B cell (primary cell): ENCODE measurements at regions not wholly inside any gene's neighbourhood (a gene's known extent, or its start where the extent isn't known, plus 50 kb on each side); places are given as distances from the start of the nearest gene placed in this dataset.

ENCODE experiments used
- ATAC-seq: fragments of 200-7000 bp; cut with Tn5 transposase; one replicate; pipeline ENCODE4 v1.10.0; 2021; ENCODE audit warnings: low read depth, mild to moderate bottlenecking, moderate number of reproducible peaks, moderate library complexity
- CTCF ChIA-PET: fragments of 350-600 bp; sonication (Branson Sonifier 250); formaldehyde crosslinking; loops from one replicate; lab custom pipeline; 2021; ENCODE audit warnings: antibody characterized with exemption, inconsistent platforms; lab: Charles Lee
- POLR2A ChIA-PET: fragments of 350-600 bp; sonication (Branson Sonifier 250); formaldehyde crosslinking; loops from one replicate; lab custom pipeline; 2021; ENCODE audit warnings: antibody characterized with exemption; lab: Charles Lee
- DNase-seq: peaks from one replicate; pipeline ENCODE4 v3.0.0; 2013
- H2AFZ ChIP-seq: 2 replicates; pipeline ENCODE4 v1.6.1; 2012; ENCODE audit warnings: mild to moderate bottlenecking, low read depth, low read length; ENCODE audit not compliant: insufficient read depth, poor library complexity, severe bottlenecking
- H3K27ac ChIP-seq, 2 donors: 1 replicate in 1 of 2; 2 replicates in 1 of 2; pipeline ENCODE4 v1.5.1; 2012 to 2013; ENCODE audit warnings: low read length in 2 of 2, mild to moderate bottlenecking in 2 of 2, moderate library complexity in 1 of 2
- H3K27me3 ChIP-seq, 4 experiments: fragments of 200-600 bp in 1 of 4; sonication (generic) in 1 of 4; replicated peaks in 1 of 4; 1 replicate in 2 of 4; 2 replicates in 2 of 4; pipeline versions ENCODE4 v1.6.1 to v1.7.0; 2013 to 2016; ENCODE audit warnings: low read length in 3 of 4, mild to moderate bottlenecking in 2 of 4, mixed read lengths in 1 of 4, moderate library complexity in 1 of 4; ENCODE audit not compliant: insufficient read depth in 4 of 4, control insufficient read depth in 3 of 4; ENCODE audit errors: control extremely low read depth in 1 of 4
- H3K36me3 ChIP-seq, 2 experiments: replicated peaks in 1 of 2; 1 replicate in 1 of 2; 2 replicates in 1 of 2; pipeline versions ENCODE4 v1.6.1 to v1.7.1; 2013; ENCODE audit warnings: low read length in 1 of 2; ENCODE audit not compliant: insufficient read depth in 2 of 2, control insufficient read depth in 1 of 2; ENCODE audit errors: control extremely low read depth in 1 of 2, extremely low read depth in 1 of 2
- H3K4me1 ChIP-seq, 2 donors: fragments of 200-600 bp in 1 of 2; sonication (generic) in 1 of 2; 1 replicate in 1 of 2; 2 replicates in 1 of 2; pipeline versions ENCODE4 v1.5.1 to v1.6.1; 2013 to 2017; ENCODE audit warnings: low read length in 2 of 2; ENCODE audit not compliant: control insufficient read depth in 2 of 2, insufficient read depth in 2 of 2
- H3K4me2 ChIP-seq: replicated peaks from 2 replicates; pipeline ENCODE3; 2012; ENCODE audit warnings: mild to moderate bottlenecking, low read depth, low read length; ENCODE audit not compliant: poor library complexity, severe bottlenecking
- H3K4me3 ChIP-seq, 5 experiments: fragments of 200-600 bp in 1 of 5; sonication (generic) in 1 of 5; 1 replicate in 3 of 5; 2 replicates in 2 of 5; pipeline versions ENCODE4 v1.5.1 to v1.7.0; 2011 to 2016; ENCODE audit warnings: low read length in 4 of 5, mild to moderate bottlenecking in 4 of 5, low read depth in 2 of 5, control low read depth in 1 of 5, moderate library complexity in 1 of 5; ENCODE audit not compliant: insufficient read depth in 1 of 5; ENCODE audit errors: control extremely low read depth in 1 of 5, extremely low read depth in 1 of 5
- H3K79me2 ChIP-seq: fragments of 200-600 bp; sonication (generic); one replicate; pipeline ENCODE4 v1.6.0; 2016; ENCODE audit warnings: low read length; ENCODE audit not compliant: control insufficient read depth, insufficient read depth
- H3K9ac ChIP-seq: fragments of 200-600 bp; sonication (generic); 2 replicates; pipeline ENCODE4 v1.6.1; 2017; ENCODE audit warnings: mild to moderate bottlenecking, low read length, moderate library complexity
- H3K9me3 ChIP-seq, 3 donors: one replicate each; pipeline versions ENCODE4 v1.6.1 to v1.7.1; 2013; ENCODE audit warnings: low read length in 2 of 3; ENCODE audit not compliant: control insufficient read depth in 2 of 3, insufficient read depth in 1 of 3; ENCODE audit errors: control extremely low read depth in 1 of 3
- H4K20me1 ChIP-seq: 2 replicates; pipeline ENCODE4 v1.6.0; 2012; ENCODE audit warnings: mild to moderate bottlenecking, low read length; ENCODE audit not compliant: insufficient read depth, control insufficient read depth, poor library complexity, severe bottlenecking
- H3K27ac Mint-ChIP-seq: one replicate; pipeline ENCODE4 v1.8.0; 2021; ENCODE audit warnings: mixed read lengths
- H3K27me3 Mint-ChIP-seq: one replicate; pipeline ENCODE4 v1.8.0; 2021; ENCODE audit warnings: mixed read lengths
- H3K4me1 Mint-ChIP-seq: one replicate; pipeline ENCODE4 v1.8.0; 2021; ENCODE audit warnings: mixed read lengths
- H3K4me3 Mint-ChIP-seq: one replicate; pipeline ENCODE4 v1.8.0; 2021; ENCODE audit warnings: mixed read lengths
- H3K9me3 Mint-ChIP-seq: one replicate; pipeline ENCODE4 v1.8.0; 2022; ENCODE audit warnings: mixed read lengths; ENCODE audit not compliant: insufficient read depth
- EZH2 ChIP-seq: IDR thresholded peaks from 2 replicates; pipeline ENCODE4 v1.6.1; 2012; ENCODE audit warnings: borderline replicate concordance, low read depth, mild to moderate bottlenecking, moderate library complexity, low read length; ENCODE audit not compliant: insufficient read depth, poor library complexity, severe bottlenecking
- WGBS: methylation state at CpG from one replicate; pipeline ENCODE4 v1.1.5; 2013; ENCODE audit warnings: missing lambda C conversion rate; ENCODE audit not compliant: insufficient coverage; 5-methylcytosine and 5-hydroxymethylcytosine counted together
- intact Hi-C: fragments of 100-400 bp; cut with micrococcal nuclease; formaldehyde crosslinking; loops from one replicate; pipeline ENCODE4 v1.10.0; 2022
- TF ChIP-seq, protein P1 (sequence below): fragments of 200-600 bp; IDR thresholded peaks from one replicate; pipeline ENCODE4 v1.8.0; 2022; ENCODE audit warnings: antibody characterized with exemption, mild to moderate bottlenecking

DNA sequence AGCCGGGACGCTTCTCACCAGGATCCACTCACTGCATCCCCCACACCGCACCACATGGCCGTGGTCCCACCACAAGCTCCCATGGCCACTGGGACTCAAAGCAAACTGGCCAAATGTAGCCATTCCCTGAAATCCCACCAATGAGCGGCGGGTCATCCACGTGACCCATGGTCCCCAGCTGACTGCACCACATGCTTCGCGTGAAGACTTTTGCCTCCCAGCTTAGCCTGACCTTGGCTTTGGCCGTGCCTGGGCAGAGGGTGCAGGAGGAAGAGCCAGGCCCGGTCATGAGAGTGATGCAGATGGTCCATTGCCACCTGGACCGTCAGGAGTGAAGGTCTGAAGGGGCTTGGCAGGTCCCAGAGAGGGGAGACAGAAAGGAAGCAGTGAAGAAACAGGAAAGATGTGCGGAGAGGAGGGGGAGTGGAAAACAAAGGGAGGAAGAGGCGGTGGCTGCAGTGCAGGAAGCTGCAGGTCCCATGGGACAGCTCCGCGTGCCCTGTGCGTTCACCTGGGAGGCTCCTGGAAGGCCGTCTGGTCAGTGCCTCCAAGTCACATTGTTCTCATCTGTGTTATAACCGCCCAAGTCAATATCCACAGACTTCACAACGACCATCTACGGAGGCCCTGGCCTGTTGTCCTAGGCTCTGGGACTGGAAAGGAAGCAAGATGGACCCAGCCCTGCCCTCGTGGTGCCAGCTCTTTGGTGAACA, 167.8 kb upstream of the AJAP1 start:
- Histone ChIP-seq H3K9ac (no peak overlapping the region), H3K9me3 (peaks cover 0 to 35% (median 0%) of the 10 kb centered on the region in 3 donors), H3K36me3 (no peaks in the 10 kb centered on the region), H2AFZ (no peak overlapping the region), H3K4me2 (no peak overlapping the region), H3K27ac (no peak overlapping the region), H4K20me1 (no peaks in the 10 kb centered on the region), H3K4me1 (no peaks in the 10 kb centered on the region), H3K4me3 (no peak overlapping the region), H3K79me2 (no peaks in the 10 kb centered on the region), H3K27me3 (no peaks in the 10 kb centered on the region)
- no peak overlapping the region for H3K4me3 Mint-ChIP-seq
- WGBS, result 81% methylated on average over 22 of the region's 22 CpGs
- intact Hi-C loops, result no loop called here
- peaks cover 6% of the 10 kb centered on the region for H3K4me1 Mint-ChIP-seq
- TF ChIP-seq EZH2, result no peak
- TF ChIP-seq, protein P1, sequence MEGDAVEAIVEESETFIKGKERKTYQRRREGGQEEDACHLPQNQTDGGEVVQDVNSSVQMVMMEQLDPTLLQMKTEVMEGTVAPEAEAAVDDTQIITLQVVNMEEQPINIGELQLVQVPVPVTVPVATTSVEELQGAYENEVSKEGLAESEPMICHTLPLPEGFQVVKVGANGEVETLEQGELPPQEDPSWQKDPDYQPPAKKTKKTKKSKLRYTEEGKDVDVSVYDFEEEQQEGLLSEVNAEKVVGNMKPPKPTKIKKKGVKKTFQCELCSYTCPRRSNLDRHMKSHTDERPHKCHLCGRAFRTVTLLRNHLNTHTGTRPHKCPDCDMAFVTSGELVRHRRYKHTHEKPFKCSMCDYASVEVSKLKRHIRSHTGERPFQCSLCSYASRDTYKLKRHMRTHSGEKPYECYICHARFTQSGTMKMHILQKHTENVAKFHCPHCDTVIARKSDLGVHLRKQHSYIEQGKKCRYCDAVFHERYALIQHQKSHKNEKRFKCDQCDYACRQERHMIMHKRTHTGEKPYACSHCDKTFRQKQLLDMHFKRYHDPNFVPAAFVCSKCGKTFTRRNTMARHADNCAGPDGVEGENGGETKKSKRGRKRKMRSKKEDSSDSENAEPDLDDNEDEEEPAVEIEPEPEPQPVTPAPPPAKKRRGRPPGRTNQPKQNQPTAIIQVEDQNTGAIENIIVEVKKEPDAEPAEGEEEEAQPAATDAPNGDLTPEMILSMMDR, result no peak
- no peak overlapping the region for H3K27ac Mint-ChIP-seq
- peaks cover 2% of the 10 kb centered on the region for H3K9me3 Mint-ChIP-seq
- H3K27me3 Mint-ChIP-seq, result peaks cover 3% of the 10 kb centered on the region
- ATAC-seq, result no peak
- ChIA-PET POLR2A (no interaction called here), CTCF (no interaction called here)
- DNase-seq, result no peak

DNA sequence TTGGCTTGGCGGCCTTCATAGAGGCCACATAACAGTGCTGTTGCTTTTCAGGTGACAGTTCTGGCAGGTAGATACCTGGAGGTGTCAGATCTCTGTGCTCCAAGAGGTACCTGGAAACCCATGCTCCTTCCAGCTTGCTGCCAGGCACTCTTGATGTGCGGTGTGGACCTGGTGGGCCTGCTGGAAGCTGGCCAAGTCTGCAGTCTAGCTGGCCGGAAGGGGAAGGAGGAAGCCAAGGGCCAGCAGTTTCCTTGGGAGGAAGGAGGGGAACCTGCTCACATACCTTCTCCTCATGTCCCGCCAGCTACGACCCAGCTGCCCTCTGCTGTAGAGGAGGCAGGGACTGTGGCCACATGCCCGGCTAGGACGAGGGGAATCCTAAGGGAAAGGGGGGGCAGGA, 166.4 kb upstream of the AJAP1 start:
- Histone ChIP-seq H2AFZ (no peak overlapping the region), H3K9me3 (peaks cover 0 to 30% (median 0%) of the 10 kb centered on the region in 3 donors), H3K4me2 (no peak overlapping the region), H3K27me3 (peaks cover 0 to 3% (median 0%) of the 10 kb centered on the region in 4 experiments), H3K79me2 (no peaks in the 10 kb centered on the region), H3K9ac (no peak overlapping the region), H4K20me1 (no peaks in the 10 kb centered on the region), H3K27ac (no peak overlapping the region), H3K36me3 (no peaks in the 10 kb centered on the region), H3K4me1 (no peaks in the 10 kb centered on the region), H3K4me3 (no peak overlapping the region)
- DNase-seq (no peak), ATAC-seq (no peak)
- Mint-ChIP-seq H3K27ac (no peak overlapping the region), H3K27me3 (peaks cover 7% of the 10 kb centered on the region), H3K9me3 (peaks cover 2% of the 10 kb centered on the region), H3K4me3 (no peak overlapping the region), H3K4me1 (peaks cover 6% of the 10 kb centered on the region)
- ChIA-PET POLR2A (no interaction called here), CTCF (no interaction called here)
- 37% methylated on average over 3 of the region's 7 CpGs for WGBS
- intact Hi-C loops, result no loop called here
- no peak for TF ChIP-seq EZH2
- TF ChIP-seq, protein P1, result no peak
